ENCODE measurements at regions not wholly inside any gene's neighbourhood (a gene's known extent, or its start where the extent isn't known, plus 50 kb on each side); places are given as distances from the start of the nearest gene placed in this dataset.

DNA sequence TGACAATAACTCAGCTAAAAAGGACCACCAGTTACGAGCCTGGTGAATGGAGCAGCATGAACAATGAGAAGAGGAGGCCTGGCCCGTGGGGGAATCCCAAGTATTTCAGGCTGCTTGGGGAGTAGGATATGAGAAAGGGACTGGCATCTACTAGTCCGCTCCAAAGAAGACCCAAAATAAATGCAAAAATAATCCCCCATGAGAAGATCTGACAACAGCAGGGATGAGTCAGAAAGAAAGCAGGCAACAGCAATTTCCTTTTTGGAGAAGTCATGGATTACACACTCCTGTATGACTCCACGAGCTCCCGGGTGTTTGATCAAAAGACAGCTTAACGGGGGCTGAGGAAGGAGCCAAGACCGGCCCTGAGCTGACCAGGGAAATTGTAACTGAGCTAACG, 111.4 kb downstream of the SOX11 start:
- no peak for TF ChIP-seq POLR2A (IDR thresholded peaks at IDR 0.05; ENCODE audit: low read depth, low read length)
- FAIRE-seq = no peak
- no peak for DNase-seq (ENCODE audit: insufficient read length, low spot score)

- TF ChIP-seq POLR2A (IDR thresholded peaks at IDR 0.05; ENCODE audit: low read depth, low read length) = no peak
- FAIRE-seq = no peak
- DNase-seq (ENCODE audit: insufficient read length, low spot score) = no peak
Measured at GRCh38 chr2:5818961-5819600, 126.9 kb downstream of the SOX11 start.

DNA sequence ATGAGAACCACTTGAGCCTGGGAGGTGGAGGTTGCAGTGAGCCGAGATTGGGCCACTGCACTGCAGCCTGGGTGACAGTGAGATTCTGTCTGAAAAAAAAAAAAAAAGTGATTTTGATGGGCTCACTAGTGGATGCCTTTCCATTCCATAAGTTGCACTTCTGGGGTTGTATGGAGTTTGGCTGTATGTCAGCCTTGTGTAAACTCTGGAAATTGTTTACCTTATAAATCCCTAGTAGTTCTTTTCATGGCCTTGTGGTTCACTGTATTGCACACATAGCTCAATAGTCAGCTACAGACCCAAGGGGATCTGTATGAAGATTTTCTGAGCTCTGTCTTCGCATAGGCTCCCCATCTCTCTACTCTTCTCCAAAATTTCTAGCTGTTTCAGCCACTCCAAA, 131.9 kb downstream of the SOX11 start:
- no peak for FAIRE-seq
- TF ChIP-seq POLR2A (IDR thresholded peaks at IDR 0.05; ENCODE audit: low read depth, low read length) = no peak

GRCh38 chr2:5825686-5826085, 133.5 kb downstream of the SOX11 start:
- no peak for TF ChIP-seq POLR2A (IDR thresholded peaks at IDR 0.05; ENCODE audit: low read depth, low read length)
- no peak for DNase-seq (ENCODE audit: insufficient read length, low spot score)
- FAIRE-seq = no peak

More for the DNA sequence above, 131.9 kb downstream of the SOX11 start:
- no peak for DNase-seq (ENCODE audit: insufficient read length, low spot score)

- FAIRE-seq = no peak
- TF ChIP-seq POLR2A (IDR thresholded peaks at IDR 0.05; ENCODE audit: low read depth, low read length) = no peak
- DNase-seq (ENCODE audit: insufficient read length, low spot score) = no peak
Measured at GRCh38 chr2:5826979-5827655, 134.9 kb downstream of the SOX11 start.

- no peak for TF ChIP-seq POLR2A (IDR thresholded peaks at IDR 0.05; ENCODE audit: low read depth, low read length)
- no peak for FAIRE-seq
- no peak for DNase-seq (ENCODE audit: insufficient read length, low spot score)
Measured at GRCh38 chr2:5834501-5834900, 142.3 kb downstream of the SOX11 start.

DNA sequence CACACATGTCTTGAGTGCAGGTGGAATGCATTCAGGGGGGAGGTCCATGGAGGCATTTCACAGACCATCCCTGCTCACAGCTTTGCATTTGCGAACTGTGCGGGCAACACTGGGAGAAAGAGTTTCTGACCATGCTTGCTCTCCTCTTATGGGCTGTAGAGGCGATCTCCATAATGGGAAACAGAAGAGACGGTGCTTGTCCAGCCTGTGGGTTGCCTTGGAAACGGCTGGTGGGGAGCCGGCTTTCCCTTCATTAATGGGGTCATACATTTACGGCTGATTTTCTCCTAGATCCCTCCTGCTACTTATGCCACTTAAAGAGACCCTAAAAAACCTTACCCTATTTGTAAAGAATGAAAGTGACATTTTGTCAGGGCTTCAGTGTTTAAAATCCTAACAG, 147.4 kb downstream of the SOX11 start:
- no peak for DNase-seq (ENCODE audit: insufficient read length, low spot score)
- no peak for TF ChIP-seq POLR2A (IDR thresholded peaks at IDR 0.05; ENCODE audit: low read depth, low read length)
- FAIRE-seq = no peak

GRCh38 chr2:5841126-5841525, 148.9 kb downstream of the SOX11 start:
- TF ChIP-seq POLR2A (IDR thresholded peaks at IDR 0.05; ENCODE audit: low read depth, low read length) = no peak
- DNase-seq (ENCODE audit: insufficient read length, low spot score) (no peak), FAIRE-seq (no peak)

GRCh38 chr2:5842326-5842725, 150.1 kb downstream of the SOX11 start:
- FAIRE-seq = no peak
- TF ChIP-seq POLR2A (IDR thresholded peaks at IDR 0.05; ENCODE audit: low read depth, low read length) = no peak
- no peak for DNase-seq (ENCODE audit: insufficient read length, low spot score)

DNA sequence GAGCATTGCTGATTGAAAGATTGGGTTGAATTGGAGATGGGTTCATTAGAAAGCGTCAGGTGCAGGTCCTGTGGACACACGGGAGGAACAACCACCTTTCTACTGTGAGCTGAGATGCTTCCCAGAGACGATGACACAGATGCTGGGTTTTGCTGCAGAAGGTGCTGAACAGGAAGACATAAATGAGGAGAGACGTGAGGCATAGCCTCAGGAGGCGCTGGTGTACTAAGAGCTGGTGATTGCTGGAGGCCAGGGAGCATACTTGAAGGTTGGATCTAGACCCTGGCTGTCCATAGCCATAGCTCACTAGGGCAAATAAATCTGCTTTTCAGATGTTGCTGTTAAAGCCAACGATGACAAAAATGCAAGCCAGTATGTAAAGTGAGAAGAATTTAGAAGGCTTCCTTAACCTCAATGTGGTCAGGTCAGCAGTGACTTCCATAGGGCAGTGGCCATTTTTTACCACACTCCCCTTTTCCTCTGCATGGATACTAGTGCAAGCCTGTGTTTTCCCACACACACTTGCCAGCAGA, 153.7 kb downstream of the SOX11 start:
- no peak for DNase-seq (ENCODE audit: insufficient read length, low spot score)
- no peak for FAIRE-seq
- TF ChIP-seq POLR2A (IDR thresholded peaks at IDR 0.05; ENCODE audit: low read depth, low read length) = no peak

GRCh38 chr2:5846881-5847280, 154.7 kb downstream of the SOX11 start:
- FAIRE-seq (no peak), DNase-seq (ENCODE audit: insufficient read length, low spot score) (no peak)
- no peak for TF ChIP-seq POLR2A (IDR thresholded peaks at IDR 0.05; ENCODE audit: low read depth, low read length)

DNA sequence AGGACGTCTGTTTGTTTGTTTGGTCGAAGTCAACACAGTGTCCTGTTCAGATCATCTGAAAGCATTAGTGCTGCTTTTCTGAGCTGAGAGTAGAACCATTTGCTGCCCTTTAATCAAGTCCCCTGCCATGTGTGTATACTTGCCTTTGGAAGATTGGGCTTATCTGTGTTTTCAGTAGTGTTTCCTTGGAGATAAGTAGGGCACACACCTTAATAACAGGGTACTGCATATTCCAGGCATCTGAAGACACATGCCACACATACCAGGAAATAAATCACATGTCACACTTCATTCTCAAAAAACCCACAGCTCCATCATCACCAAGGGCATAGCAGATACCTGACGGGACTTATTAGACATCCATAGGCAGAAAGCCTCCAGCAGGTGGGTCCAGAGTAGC, 157.4 kb downstream of the SOX11 start:
- FAIRE-seq (no peak), DNase-seq (ENCODE audit: insufficient read length, low spot score) (no peak)
- TF ChIP-seq POLR2A (IDR thresholded peaks at IDR 0.05; ENCODE audit: low read depth, low read length) = no peak

- DNase-seq (ENCODE audit: insufficient read length, low spot score) (no peak), FAIRE-seq (no peak)
- TF ChIP-seq POLR2A (IDR thresholded peaks at IDR 0.05; ENCODE audit: low read depth, low read length) = no peak
Measured at GRCh38 chr2:5851410-5851809, 159.2 kb downstream of the SOX11 start.

GRCh38 chr2:5854797-5855196, 162.6 kb downstream of the SOX11 start:
- TF ChIP-seq POLR2A (IDR thresholded peaks at IDR 0.05; ENCODE audit: low read depth, low read length) = no peak
- FAIRE-seq (no peak), DNase-seq (ENCODE audit: insufficient read length, low spot score) (no peak)

DNA sequence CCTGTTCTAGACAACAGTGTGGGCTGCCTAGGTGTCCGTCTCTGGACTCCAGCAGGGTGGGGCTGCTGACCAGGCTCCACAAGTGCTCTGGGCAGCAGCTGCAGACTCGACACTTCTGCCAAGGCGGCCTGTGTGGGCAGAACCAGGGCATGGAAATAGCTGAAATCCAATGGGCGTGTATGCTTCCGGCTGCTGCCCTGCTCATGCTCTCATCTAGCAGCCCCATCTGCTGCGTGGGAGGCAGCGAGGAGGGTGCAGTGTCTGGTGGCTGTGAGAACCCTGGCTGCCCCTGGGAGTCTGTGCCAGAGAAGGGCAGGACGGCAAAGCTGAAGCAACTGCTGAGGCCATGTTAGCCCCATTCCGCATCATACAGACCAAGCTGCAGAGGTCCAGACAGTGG, 174.9 kb downstream of the SOX11 start:
- no peak for FAIRE-seq
- DNase-seq (ENCODE audit: insufficient read length, low spot score) = no peak
- TF ChIP-seq POLR2A (IDR thresholded peaks at IDR 0.05; ENCODE audit: low read depth, low read length) = no peak

Measured in H54 (cell line).